ENCODE measurements at regions not wholly inside any gene's neighbourhood (a gene's known extent, or its start where the extent isn't known, plus 50 kb on each side); places are given as distances from the start of the nearest gene placed in this dataset.
"Not testable (repeated sequence)": the region's sequence is repeated elsewhere in the genome, so short reads cannot be mapped to it uniquely, and the experiment has no call there.

GRCh38 chr2:242047963-242048362 is 178.4 kb downstream of the RTP5 start:
- Histone ChIP-seq H3K27ac (no peak overlapping the region), H3K36me3 (no peaks in the 10 kb centered on the region), H3K4me3 (ENCODE audit: low read depth in 1 of 2, low read length in 1 of 2) (no peak overlapping the region)

GRCh38 chr2:242048479-242048878 is 178.9 kb downstream of the RTP5 start:
- Histone ChIP-seq H3K4me1 (ENCODE audit: control insufficient read depth in 1 of 2, insufficient read depth in 1 of 2, low read depth in 1 of 2, low read length in 1 of 2) (no peaks in the 10 kb centered on the region), H3K4me3 (ENCODE audit: low read depth in 1 of 2, low read length in 1 of 2) (no peak overlapping the region), H3K9me3 (no peaks in the 10 kb centered on the region), H3K36me3 (no peaks in the 10 kb centered on the region), H3K27me3 (peaks cover 51% of the 10 kb centered on the region), H3K27ac (no peak overlapping the region)
- no peak for TF ChIP-seq CTCF (IDR thresholded peaks at IDR 0.05)

More at GRCh38 chr2:242047963-242048362, 178.4 kb downstream of the RTP5 start:
- H3K9me3 ChIP-seq: no peaks in the 10 kb centered on the region
- no peaks in the 10 kb centered on the region for H3K4me1 ChIP-seq (ENCODE audit: control insufficient read depth in 1 of 2, insufficient read depth in 1 of 2, low read depth in 1 of 2, low read length in 1 of 2)
- TF ChIP-seq CTCF (IDR thresholded peaks at IDR 0.05): no peak
- peaks cover 46% of the 10 kb centered on the region for H3K27me3 ChIP-seq

GRCh38 chr2:242049492-242049891 is 180.0 kb downstream of the RTP5 start:
- H3K9me3 ChIP-seq; H3K4me3 ChIP-seq (ENCODE audit: low read depth in 1 of 2, low read length in 1 of 2); H3K27ac ChIP-seq; H3K36me3 ChIP-seq; H3K4me1 ChIP-seq (ENCODE audit: control insufficient read depth in 1 of 2, insufficient read depth in 1 of 2, low read depth in 1 of 2, low read length in 1 of 2): not testable (repeated sequence)
- H3K27me3 ChIP-seq: peaks cover 57% of the 10 kb centered on the region

GRCh38 chr2:242051463-242051862 is 181.9 kb downstream of the RTP5 start:
- H3K27me3 ChIP-seq: peaks cover 48% of the 10 kb centered on the region
- H3K27ac ChIP-seq: no peak overlapping the region
- H3K36me3 ChIP-seq: no peaks in the 10 kb centered on the region
- no peaks in the 10 kb centered on the region for H3K4me1 ChIP-seq (ENCODE audit: control insufficient read depth in 1 of 2, insufficient read depth in 1 of 2, low read depth in 1 of 2, low read length in 1 of 2)
- no peak overlapping the region for H3K4me3 ChIP-seq (ENCODE audit: low read depth in 1 of 2, low read length in 1 of 2)
- no peak for TF ChIP-seq CTCF (IDR thresholded peaks at IDR 0.05)
- no peaks in the 10 kb centered on the region for H3K9me3 ChIP-seq

GRCh38 chr2:242052421-242052820 is 182.9 kb downstream of the RTP5 start:
- no peak overlapping the region for H3K4me3 ChIP-seq (ENCODE audit: low read depth in 1 of 2, low read length in 1 of 2)
- H3K9me3 ChIP-seq: no peaks in the 10 kb centered on the region
- TF ChIP-seq CTCF (IDR thresholded peaks at IDR 0.05): no peak
- H3K27me3 ChIP-seq: peaks cover 56% of the 10 kb centered on the region
- no peaks in the 10 kb centered on the region for H3K4me1 ChIP-seq (ENCODE audit: control insufficient read depth in 1 of 2, insufficient read depth in 1 of 2, low read depth in 1 of 2, low read length in 1 of 2)
- no peaks in the 10 kb centered on the region for H3K36me3 ChIP-seq
- no peak overlapping the region for H3K27ac ChIP-seq

- TF ChIP-seq CTCF (IDR thresholded peaks at IDR 0.05): no peak
- Histone ChIP-seq H3K4me3 (ENCODE audit: low read depth in 1 of 2, low read length in 1 of 2) (no peak overlapping the region), H3K4me1 (ENCODE audit: control insufficient read depth in 1 of 2, insufficient read depth in 1 of 2, low read depth in 1 of 2, low read length in 1 of 2) (no peaks in the 10 kb centered on the region), H3K27me3 (peaks cover 50% of the 10 kb centered on the region), H3K36me3 (no peaks in the 10 kb centered on the region), H3K9me3 (no peaks in the 10 kb centered on the region), H3K27ac (no peak overlapping the region)
Measured at GRCh38 chr2:242053921-242054320, 184.4 kb downstream of the RTP5 start.
